Karpas-422 (cell line): ENCODE measurements at regions not wholly inside any gene's neighbourhood (a gene's known extent, or its start where the extent isn't known, plus 50 kb on each side); places are given as distances from the start of the nearest gene placed in this dataset.

Source experiments
- DNase-seq: peaks from one replicate; pipeline ENCODE4 v3.0.0-alpha.2; 2015
- H2AFZ ChIP-seq: fragments of 200-600 bp; sonication (generic); 2 replicates; pipeline ENCODE4 v1.6.1; 2014; ENCODE audit warnings: antibody characterized with exemption, low read length, mixed read lengths
- H3K27ac ChIP-seq: fragments of 200-600 bp; sonication (generic); 2 replicates; pipeline ENCODE4 v1.5.1; 2014; ENCODE audit warnings: mild to moderate bottlenecking, low read length, moderate library complexity
- H3K27me3 ChIP-seq: fragments of 200-600 bp; sonication (generic); 2 replicates; pipeline ENCODE4 v1.6.1; 2014; ENCODE audit warnings: low read length, mixed read lengths
- H3K36me3 ChIP-seq: fragments of 200-600 bp; sonication (generic); 2 replicates; pipeline ENCODE4 v1.6.1; 2014; ENCODE audit warnings: low read length, mixed read lengths; ENCODE audit not compliant: insufficient read depth
- H3K4me1 ChIP-seq: fragments of 200-600 bp; sonication (generic); 2 replicates; pipeline ENCODE4 v1.6.1; 2014; ENCODE audit warnings: mild to moderate bottlenecking, low read length, mixed read lengths
- H3K4me2 ChIP-seq: fragments of 200-600 bp; sonication (generic); 2 replicates; pipeline ENCODE4 v1.6.1; 2014; ENCODE audit warnings: low read length, low read depth, mild to moderate bottlenecking; ENCODE audit not compliant: poor library complexity, severe bottlenecking
- H3K4me3 ChIP-seq: fragments of 200-600 bp; sonication (generic); 2 replicates; pipeline ENCODE4 v1.5.1; 2014; ENCODE audit warnings: mild to moderate bottlenecking, antibody characterized with exemption, low read length, mixed read lengths
- H3K79me2 ChIP-seq: fragments of 200-600 bp; sonication (generic); 2 replicates; pipeline ENCODE4 v1.6.1; 2014; ENCODE audit warnings: mild to moderate bottlenecking, low read length, mixed read lengths
- H3K9ac ChIP-seq: fragments of 200-600 bp; sonication (generic); 2 replicates; pipeline ENCODE4 v1.6.0; 2014; ENCODE audit warnings: low read length
- H3K9me2 ChIP-seq: fragments of 200-600 bp; sonication (generic), shearing (Covaris generic); replicated peaks from 2 replicates; pipeline ENCODE4 v1.6.0; 2014; ENCODE audit warnings: mild to moderate bottlenecking, low read length, moderate library complexity; ENCODE audit not compliant: insufficient read depth
- H3K9me3 ChIP-seq: fragments of 300-700, 200-600 bp; sonication (generic); 2 replicates; pipeline ENCODE4 v1.6.1; 2014; ENCODE audit warnings: low read length, mixed read lengths
- H4K20me1 ChIP-seq: fragments of 200-600 bp; sonication (generic); 2 replicates; pipeline ENCODE4 v1.6.1; 2014; ENCODE audit warnings: mild to moderate bottlenecking, antibody characterized with exemption, low read length, low read depth; ENCODE audit not compliant: insufficient read depth

GRCh38 chr1:200338451-200338850 lies 71.4 kb downstream of the ZNF281 start:
- Histone ChIP-seq H4K20me1 (no peaks in the 10 kb centered on the region), H3K9me2 (no peaks in the 10 kb centered on the region), H3K27me3 (no peaks in the 10 kb centered on the region), H3K79me2 (no peaks in the 10 kb centered on the region), H3K36me3 (no peaks in the 10 kb centered on the region), H3K27ac (peak overlapping the region; percentile 14; the same call in 1 of the 2 replicates), H2AFZ (0 out of 2 replicates have a peak overlapping the region, but pooled peaks have one; percentile 46), H3K4me3 (no peak overlapping the region; the same call in 1 of the 2 replicates), H3K9ac (no peak overlapping the region), H3K4me2 (peak overlapping the region; percentile 43), H3K4me1 (peaks cover 25% of the 10 kb centered on the region), H3K9me3 (no peaks in the 10 kb centered on the region)
- DNase-seq, result no peak

DNA sequence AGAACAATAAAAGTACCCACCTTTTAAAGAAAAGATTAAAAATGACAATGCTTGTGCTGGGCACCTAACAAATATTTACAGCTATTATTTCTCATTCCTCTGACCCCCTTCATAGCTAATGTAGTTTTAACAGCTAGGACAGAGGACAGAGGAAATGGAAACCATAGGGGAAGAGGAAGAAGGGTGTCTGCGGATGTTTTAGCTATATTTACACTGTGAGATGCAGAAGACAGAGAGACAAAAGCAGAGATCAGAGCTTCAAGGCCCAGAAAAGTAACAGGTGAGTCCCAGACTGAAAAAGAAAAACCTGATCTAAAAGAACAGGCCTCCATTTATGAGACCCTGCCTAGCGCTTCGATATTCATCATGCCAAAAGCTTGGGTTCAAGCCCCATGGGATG lies 72.0 kb downstream of the ZNF281 start:
- no peaks in the 10 kb centered on the region for H3K27me3 ChIP-seq
- H3K4me3 ChIP-seq, result no peak overlapping the region; the same call in 1 of the 2 replicates
- H3K9ac ChIP-seq, result no peak overlapping the region
- H3K27ac ChIP-seq, result peak overlapping the region; percentile 14; the same call in 1 of the 2 replicates
- peak; percentile 66 for DNase-seq
- no peaks in the 10 kb centered on the region for H3K79me2 ChIP-seq
- H3K9me2 ChIP-seq, result no peaks in the 10 kb centered on the region
- H3K36me3 ChIP-seq, result no peaks in the 10 kb centered on the region
- no peaks in the 10 kb centered on the region for H3K9me3 ChIP-seq
- peak overlapping the region; percentile 43 for H3K4me2 ChIP-seq
- peaks cover 25% of the 10 kb centered on the region for H3K4me1 ChIP-seq
- no peaks in the 10 kb centered on the region for H4K20me1 ChIP-seq
- peak overlapping the region; percentile 46 for H2AFZ ChIP-seq

DNA sequence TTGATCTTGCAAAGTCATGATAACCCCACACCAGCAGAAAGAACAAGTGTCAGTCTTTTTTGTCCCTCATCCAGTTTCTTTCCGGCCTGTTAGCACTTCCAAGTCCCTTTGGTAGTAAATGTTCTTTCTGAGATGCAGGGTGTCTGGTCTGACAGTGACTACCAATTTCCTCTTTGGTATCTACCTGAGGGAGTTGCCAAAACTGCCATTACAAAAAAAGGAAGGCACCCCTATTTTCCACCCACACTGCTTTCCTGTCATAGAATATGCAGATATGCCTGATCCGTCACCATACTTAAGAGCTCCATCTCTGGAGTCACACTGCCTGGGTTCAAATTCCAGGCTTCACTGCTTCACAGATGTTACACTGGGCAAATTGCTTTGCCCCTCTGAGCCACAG lies 72.4 kb downstream of the ZNF281 start:
- H2AFZ ChIP-seq, result peak overlapping the region; percentile 46
- no peak overlapping the region for H3K9ac ChIP-seq
- H4K20me1 ChIP-seq, result no peaks in the 10 kb centered on the region
- H3K27ac ChIP-seq, result peak overlapping the region; percentile 14; the same call in 1 of the 2 replicates
- H3K36me3 ChIP-seq, result no peaks in the 10 kb centered on the region
- no peaks in the 10 kb centered on the region for H3K79me2 ChIP-seq
- peak; percentile 49 for DNase-seq
- H3K4me1 ChIP-seq, result peaks cover 25% of the 10 kb centered on the region
- no peak overlapping the region for H3K4me3 ChIP-seq
- no peaks in the 10 kb centered on the region for H3K27me3 ChIP-seq
- H3K4me2 ChIP-seq, result peak overlapping the region; percentile 43
- no peaks in the 10 kb centered on the region for H3K9me2 ChIP-seq
- H3K9me3 ChIP-seq, result no peaks in the 10 kb centered on the region

DNA sequence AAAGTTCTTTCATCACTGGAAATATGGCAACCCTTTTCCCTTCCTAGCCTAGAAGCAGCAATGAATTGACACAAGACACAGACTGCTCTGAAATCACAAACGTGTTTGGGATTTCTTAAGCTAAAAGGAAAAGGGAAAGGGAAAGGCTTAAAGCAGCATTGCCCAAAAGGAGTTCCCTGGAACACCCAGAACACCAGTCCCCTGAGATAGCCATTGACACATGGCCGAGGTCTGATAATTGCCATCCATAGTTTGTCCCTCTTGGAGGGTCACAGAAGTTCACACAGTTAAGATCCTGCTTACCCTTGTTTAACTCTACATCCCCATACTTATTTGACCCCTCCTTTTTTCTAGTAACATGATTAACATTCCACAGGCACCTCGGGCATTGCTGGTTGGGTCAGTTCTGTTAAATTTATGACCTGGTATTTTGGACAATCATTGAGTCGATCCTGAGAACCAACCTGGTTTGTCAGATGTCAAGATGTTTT lies 72.9 kb downstream of the ZNF281 start:
- DNase-seq, result no peak
- Histone ChIP-seq H3K9me3 (no peaks in the 10 kb centered on the region), H3K9ac (no peak overlapping the region), H2AFZ (no peak overlapping the region), H3K4me3 (no peak overlapping the region), H3K27me3 (no peaks in the 10 kb centered on the region), H4K20me1 (no peaks in the 10 kb centered on the region), H3K79me2 (no peaks in the 10 kb centered on the region), H3K36me3 (no peaks in the 10 kb centered on the region), H3K4me1 (peaks cover 25% of the 10 kb centered on the region), H3K27ac (no peak overlapping the region), H3K9me2 (no peaks in the 10 kb centered on the region), H3K4me2 (no peak overlapping the region)

DNA sequence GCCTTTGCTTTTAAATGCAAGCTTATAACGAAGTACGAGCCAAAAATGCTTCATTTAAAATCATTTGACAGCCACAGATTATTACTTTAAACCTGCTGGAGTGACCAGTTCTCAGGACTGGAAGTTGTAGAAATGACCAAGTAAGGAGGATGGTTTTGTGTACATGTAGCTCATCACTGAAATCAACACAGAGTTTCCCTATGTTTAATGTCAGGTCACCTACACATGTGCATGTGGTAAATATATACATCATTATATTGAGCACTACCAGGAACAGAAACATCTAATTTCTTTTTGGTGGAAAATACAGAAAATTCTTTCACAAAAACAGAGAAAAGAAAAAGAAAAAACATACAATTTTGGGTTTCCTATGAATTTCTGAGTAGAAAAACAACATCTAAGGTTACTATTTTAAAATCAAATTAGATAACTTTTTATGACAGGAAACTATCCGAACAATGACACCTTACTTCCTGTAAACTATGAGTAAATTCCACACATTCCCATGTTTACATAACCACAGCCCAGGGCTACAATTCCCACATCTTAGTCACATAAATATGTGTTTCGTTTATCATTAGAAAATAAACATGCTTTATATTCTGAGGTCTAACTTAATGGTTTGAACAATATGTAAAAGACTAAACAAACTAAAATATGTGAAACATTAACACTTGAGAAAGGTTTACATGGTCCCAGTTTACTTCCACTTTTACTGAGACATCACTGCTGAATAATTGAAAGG lies 73.6 kb downstream of the ZNF281 start:
- H3K9ac ChIP-seq, result no peak overlapping the region
- H3K4me3 ChIP-seq, result no peak overlapping the region
- H3K36me3 ChIP-seq, result no peaks in the 10 kb centered on the region
- no peak overlapping the region for H3K27ac ChIP-seq
- H3K27me3 ChIP-seq, result no peaks in the 10 kb centered on the region
- no peaks in the 10 kb centered on the region for H3K9me3 ChIP-seq
- H3K4me1 ChIP-seq, result peaks cover 25% of the 10 kb centered on the region
- no peaks in the 10 kb centered on the region for H4K20me1 ChIP-seq
- DNase-seq, result no peak
- no peak overlapping the region for H3K4me2 ChIP-seq
- H2AFZ ChIP-seq, result no peak overlapping the region
- H3K9me2 ChIP-seq, result no peaks in the 10 kb centered on the region
- no peaks in the 10 kb centered on the region for H3K79me2 ChIP-seq

- no peaks in the 10 kb centered on the region for H3K79me2 ChIP-seq
- no peak overlapping the region for H3K27ac ChIP-seq
- H3K36me3 ChIP-seq, result no peaks in the 10 kb centered on the region
- H3K4me2 ChIP-seq, result no peak overlapping the region
- H3K27me3 ChIP-seq, result no peaks in the 10 kb centered on the region
- H4K20me1 ChIP-seq, result no peaks in the 10 kb centered on the region
- H3K4me3 ChIP-seq, result no peak overlapping the region
- DNase-seq, result no peak
- no peak overlapping the region for H3K9ac ChIP-seq
- no peak overlapping the region for H2AFZ ChIP-seq
- peaks cover 25% of the 10 kb centered on the region for H3K4me1 ChIP-seq
- no peaks in the 10 kb centered on the region for H3K9me2 ChIP-seq
- no peaks in the 10 kb centered on the region for H3K9me3 ChIP-seq
Observed at GRCh38 chr1:200334661-200335256, 75.1 kb downstream of the ZNF281 start.

DNA sequence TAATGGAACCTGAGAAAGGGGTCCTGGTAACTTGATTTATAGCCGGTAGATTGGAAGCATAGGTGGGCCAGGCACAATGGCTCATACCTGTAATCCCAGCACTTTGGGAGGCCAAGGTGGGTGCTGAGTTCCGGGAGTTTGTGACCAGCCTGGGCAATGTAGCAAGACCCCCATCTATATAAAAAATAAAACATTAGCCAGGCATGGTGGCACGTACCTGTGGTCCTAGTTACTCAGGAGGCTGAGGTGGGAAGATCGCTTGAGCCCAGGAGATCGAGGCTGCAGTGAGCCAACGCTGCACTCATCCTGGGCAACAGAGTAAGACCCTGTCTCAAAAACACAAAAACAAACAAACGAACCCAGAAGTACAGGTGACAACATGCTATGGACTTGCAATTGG lies 76.5 kb downstream of the ZNF281 start:
- no peak overlapping the region for H3K9ac ChIP-seq
- H3K9me2 ChIP-seq, result no peaks in the 10 kb centered on the region
- H3K4me2 ChIP-seq, result no peak overlapping the region
- no peaks in the 10 kb centered on the region for H3K27me3 ChIP-seq
- no peaks in the 10 kb centered on the region for H4K20me1 ChIP-seq
- no peaks in the 10 kb centered on the region for H3K9me3 ChIP-seq
- H2AFZ ChIP-seq, result no peak overlapping the region
- H3K4me1 ChIP-seq, result peaks cover 21% of the 10 kb centered on the region
- no peaks in the 10 kb centered on the region for H3K79me2 ChIP-seq
- no peak overlapping the region for H3K4me3 ChIP-seq
- DNase-seq, result peak; percentile 21
- H3K36me3 ChIP-seq, result no peaks in the 10 kb centered on the region
- no peak overlapping the region for H3K27ac ChIP-seq

GRCh38 chr1:200332716-200333115 lies 77.1 kb downstream of the ZNF281 start:
- H4K20me1 ChIP-seq, result no peaks in the 10 kb centered on the region

More at GRCh38 chr1:200332716-200333115, 77.1 kb downstream of the ZNF281 start:
- DNase-seq, result peak; percentile 15
- H3K27ac ChIP-seq, result no peak overlapping the region
- H3K4me2 ChIP-seq, result no peak overlapping the region
- no peaks in the 10 kb centered on the region for H3K27me3 ChIP-seq
- H3K4me1 ChIP-seq, result peaks cover 15% of the 10 kb centered on the region
- no peaks in the 10 kb centered on the region for H3K9me2 ChIP-seq
- no peaks in the 10 kb centered on the region for H3K9me3 ChIP-seq
- H3K79me2 ChIP-seq, result no peaks in the 10 kb centered on the region
- H3K4me3 ChIP-seq, result no peak overlapping the region
- no peak overlapping the region for H3K9ac ChIP-seq
- H3K36me3 ChIP-seq, result no peaks in the 10 kb centered on the region
- H2AFZ ChIP-seq, result no peak overlapping the region
